ENCODE measurements at regions not wholly inside any gene's neighbourhood (a gene's known extent, or its start where the extent isn't known, plus 50 kb on each side); places are given as distances from the start of the nearest gene placed in this dataset.
"Not testable (repeated sequence)": the region's sequence is repeated elsewhere in the genome, so short reads cannot be mapped to it uniquely, and the experiment has no call there.

- no peak overlapping the region for H3K4me3 ChIP-seq (replicated peaks in 1 of 2; ENCODE audit: low read depth in 2 of 2, low read length in 2 of 2)
- TF ChIP-seq CTCF (IDR thresholded peaks at IDR 0.05; ENCODE audit: low read depth, low read length), result no peak
- no peak for DNase-seq (ENCODE audit: low read depth in 2 of 2)
These were observed 435.1 kb downstream of the SPATA31D1 start for GRCh38 chr9:82423700-82424099.

GRCh38 chr9:82424599-82425120 lies 436.1 kb downstream of the SPATA31D1 start:
- TF ChIP-seq CTCF (IDR thresholded peaks at IDR 0.05; ENCODE audit: low read depth, low read length), result no peak
- H3K4me3 ChIP-seq (replicated peaks in 1 of 2; ENCODE audit: low read depth in 2 of 2, low read length in 2 of 2), result no peak overlapping the region
- no peak for DNase-seq (ENCODE audit: low read depth in 2 of 2)

GRCh38 chr9:82431121-82431520 lies 442.5 kb downstream of the SPATA31D1 start:
- H3K4me3 ChIP-seq (replicated peaks in 1 of 2; ENCODE audit: low read depth in 2 of 2, low read length in 2 of 2), result no peak overlapping the region
- no peak for DNase-seq (ENCODE audit: low read depth in 2 of 2)
- no peak for TF ChIP-seq CTCF (IDR thresholded peaks at IDR 0.05; ENCODE audit: low read depth, low read length)

GRCh38 chr9:82433290-82433931 lies 444.8 kb downstream of the SPATA31D1 start:
- H3K4me3 ChIP-seq (replicated peaks in 1 of 2; ENCODE audit: low read depth in 2 of 2, low read length in 2 of 2); DNase-seq (ENCODE audit: low read depth in 2 of 2): not testable (repeated sequence)

- peak in 1 of 2 donors; percentile 18 for DNase-seq (ENCODE audit: low read depth in 2 of 2)
- TF ChIP-seq CTCF (IDR thresholded peaks at IDR 0.05; ENCODE audit: low read depth, low read length), result no peak
- no peak overlapping the region for H3K4me3 ChIP-seq (replicated peaks in 1 of 2; ENCODE audit: low read depth in 2 of 2, low read length in 2 of 2)
These were observed 447.9 kb downstream of the SPATA31D1 start for GRCh38 chr9:82436475-82436874.

GRCh38 chr9:82437183-82437582 lies 448.6 kb downstream of the SPATA31D1 start:
- H3K4me3 ChIP-seq (replicated peaks in 1 of 2; ENCODE audit: low read depth in 2 of 2, low read length in 2 of 2); DNase-seq (ENCODE audit: low read depth in 2 of 2): not testable (repeated sequence)

- peak in 1 of 2 donors; percentile 31 for DNase-seq (ENCODE audit: low read depth in 2 of 2)
- TF ChIP-seq CTCF (IDR thresholded peaks at IDR 0.05; ENCODE audit: low read depth, low read length), result no peak
- H3K4me3 ChIP-seq (replicated peaks in 1 of 2; ENCODE audit: low read depth in 2 of 2, low read length in 2 of 2), result no peak overlapping the region
These were observed 450.0 kb downstream of the SPATA31D1 start for GRCh38 chr9:82438581-82438980.

- no peak for TF ChIP-seq CTCF (IDR thresholded peaks at IDR 0.05; ENCODE audit: low read depth, low read length)
- H3K4me3 ChIP-seq (replicated peaks in 1 of 2; ENCODE audit: low read depth in 2 of 2, low read length in 2 of 2), result no peak overlapping the region
- DNase-seq (ENCODE audit: low read depth in 2 of 2), result no peak
These were observed 454.7 kb downstream of the SPATA31D1 start for GRCh38 chr9:82443312-82443711.

Data from cardiac fibroblast (primary cell).